GM18868 (cell line): ENCODE measurements at regions not wholly inside any gene's neighbourhood (a gene's known extent, or its start where the extent isn't known, plus 50 kb on each side); places are given as distances from the start of the nearest gene placed in this dataset.

Source experiments
- ATAC-seq: cut with Tn5 transposase; IDR thresholded peaks from one replicate; pipeline ENCODE4 v1.9.1; 2021; ENCODE audit warnings: mild to moderate bottlenecking, moderate library complexity; ENCODE audit not compliant: unreplicated experiment

DNA sequence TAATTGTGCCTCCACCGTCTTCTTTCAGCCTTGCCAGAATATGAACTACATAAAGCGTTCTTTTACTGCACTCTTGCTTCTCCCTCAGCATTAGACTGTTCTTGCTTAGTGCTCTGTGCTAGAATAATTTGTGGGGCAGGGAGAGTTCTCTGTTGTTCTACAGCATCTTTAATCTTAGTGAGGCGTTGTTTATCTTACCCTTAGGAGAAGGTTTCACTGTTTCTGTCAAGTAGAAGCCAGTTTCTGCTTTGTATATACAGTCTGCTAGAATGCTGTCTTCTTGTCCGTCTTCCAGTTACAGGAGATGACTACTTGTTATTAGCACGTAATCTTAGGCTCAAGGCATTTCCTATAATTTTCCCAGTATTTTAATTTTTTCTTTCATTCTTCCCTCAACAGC lies 458.0 kb downstream of the FLRT2 start:
- no peak for ATAC-seq

DNA sequence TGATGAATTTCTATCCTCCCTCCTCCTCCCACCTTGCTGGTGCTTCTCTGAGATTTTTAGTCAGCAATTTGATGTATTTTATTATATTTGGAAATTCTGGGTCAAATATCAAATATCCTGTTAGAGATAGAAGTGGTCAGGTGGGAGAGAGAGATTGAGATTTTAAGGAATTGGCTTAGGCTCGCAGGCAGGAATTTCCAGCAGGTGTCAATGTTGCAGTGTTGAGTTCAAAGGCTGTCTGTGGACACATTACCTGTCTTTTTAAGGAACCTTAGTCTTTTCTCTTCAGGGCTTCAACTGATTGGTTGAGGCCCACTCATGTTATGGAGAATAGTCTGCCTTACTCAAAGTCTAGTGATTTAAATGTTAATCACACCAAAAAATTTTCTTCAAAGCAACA lies 457.3 kb downstream of the FLRT2 start:
- ATAC-seq = no peak

DNA sequence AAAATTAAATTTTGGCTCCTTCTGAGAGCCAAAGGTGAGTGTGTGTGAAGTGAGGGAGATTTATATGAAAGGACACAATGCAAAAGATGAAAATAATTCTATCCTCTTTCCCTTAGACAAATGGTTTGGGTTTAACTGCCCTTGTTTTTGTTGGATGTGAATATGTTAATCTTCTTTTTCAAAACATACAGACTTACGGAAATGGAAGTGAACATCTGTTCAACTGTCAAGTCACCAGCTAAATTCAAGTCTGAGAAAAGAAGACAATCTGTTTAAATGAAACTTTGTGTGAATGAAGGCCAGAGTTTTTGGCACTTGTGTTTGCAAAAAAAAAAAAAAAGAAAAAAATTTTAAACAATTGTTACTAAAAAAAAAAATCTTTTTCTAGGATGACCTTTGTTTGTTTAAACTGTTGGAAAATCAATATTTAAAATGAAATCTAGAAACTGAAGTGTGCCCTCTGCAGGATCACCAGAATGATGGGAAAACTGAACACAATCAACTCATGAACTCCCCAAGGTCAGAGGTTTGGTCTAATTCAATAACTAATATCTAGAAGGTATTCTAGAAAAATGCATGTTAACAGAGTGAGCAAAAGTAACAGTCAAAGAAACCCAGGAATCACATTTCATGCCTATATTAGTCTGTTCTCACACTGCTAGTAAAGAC lies 448.8 kb downstream of the FLRT2 start:
- no peak for ATAC-seq

DNA sequence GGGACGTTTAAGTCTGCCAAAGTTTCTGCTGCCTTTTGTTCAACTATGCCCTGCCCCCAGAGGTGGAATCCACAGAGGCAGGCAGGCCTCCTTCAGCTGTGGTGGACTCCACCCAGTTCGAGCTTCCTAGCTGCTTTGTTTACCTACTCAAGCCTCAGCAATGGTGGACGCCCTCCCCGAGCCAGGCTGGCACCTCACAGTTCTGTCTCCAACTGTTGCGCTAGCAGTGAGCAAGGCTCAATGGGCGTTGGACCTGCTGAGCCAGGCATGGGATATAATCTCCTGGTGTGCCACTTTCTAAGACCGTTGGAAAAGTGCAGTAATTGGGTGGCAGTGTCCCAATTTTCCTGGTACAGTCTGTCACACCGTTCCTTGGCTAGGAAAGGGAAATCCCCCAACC lies 444.7 kb downstream of the FLRT2 start:
- no peak for ATAC-seq

DNA sequence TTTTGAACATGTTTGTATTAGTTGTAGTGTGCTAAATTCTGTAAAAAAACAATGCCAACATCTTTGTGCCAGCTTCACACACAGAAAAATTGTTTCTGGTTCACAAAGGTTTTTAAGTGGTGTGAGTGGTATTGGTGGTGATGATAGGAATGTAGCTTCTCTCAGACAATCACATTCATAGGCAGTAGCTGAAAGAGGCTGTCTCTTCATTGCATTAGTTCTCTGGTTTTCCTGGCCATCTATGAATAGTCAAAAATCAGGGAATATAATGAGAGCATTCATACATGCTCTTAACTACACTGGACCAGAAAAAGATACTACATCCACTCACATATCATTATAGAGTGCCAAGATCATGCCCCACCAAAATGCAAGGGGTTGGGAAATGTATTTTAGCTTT lies 433.5 kb downstream of the FLRT2 start:
- ATAC-seq = no peak

DNA sequence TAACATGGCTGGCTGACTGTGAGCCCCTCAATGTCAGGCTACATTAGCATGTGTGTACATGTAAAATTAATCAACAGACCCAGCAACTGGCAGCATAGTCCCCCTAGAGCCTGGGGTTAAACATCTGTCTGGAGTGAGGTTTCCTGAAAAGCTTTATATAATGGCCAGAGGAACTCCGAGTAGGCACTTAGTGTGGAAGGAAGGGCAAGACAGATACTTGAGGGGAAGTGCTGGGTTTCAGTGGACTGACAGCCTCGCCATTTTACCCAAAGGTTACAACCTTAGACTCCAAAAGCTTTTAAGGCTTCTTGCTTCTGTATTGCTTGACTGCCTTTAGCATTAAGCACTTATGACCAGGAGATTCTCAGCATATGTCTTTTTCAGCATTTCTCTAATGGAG lies 430.8 kb downstream of the FLRT2 start:
- ATAC-seq = no peak

DNA sequence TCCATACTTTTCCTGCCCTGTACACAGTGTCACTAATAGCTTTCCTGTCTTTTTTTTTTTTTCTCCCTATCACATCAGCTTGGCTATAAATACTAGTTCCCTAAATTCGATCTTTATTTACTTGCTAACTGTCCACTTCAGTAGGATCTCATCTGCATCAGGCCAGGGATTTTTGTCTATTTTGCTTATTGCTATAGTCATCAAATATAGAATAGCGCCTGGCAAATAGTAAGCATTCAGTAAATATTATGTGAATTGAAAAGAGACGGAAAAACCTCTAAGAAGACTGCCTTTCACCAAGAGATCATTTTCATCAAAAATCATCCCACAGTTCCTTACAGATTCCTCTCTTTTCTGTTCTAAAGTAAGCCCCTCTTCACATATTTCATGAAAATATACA lies 429.1 kb downstream of the FLRT2 start:
- ATAC-seq = no peak

DNA sequence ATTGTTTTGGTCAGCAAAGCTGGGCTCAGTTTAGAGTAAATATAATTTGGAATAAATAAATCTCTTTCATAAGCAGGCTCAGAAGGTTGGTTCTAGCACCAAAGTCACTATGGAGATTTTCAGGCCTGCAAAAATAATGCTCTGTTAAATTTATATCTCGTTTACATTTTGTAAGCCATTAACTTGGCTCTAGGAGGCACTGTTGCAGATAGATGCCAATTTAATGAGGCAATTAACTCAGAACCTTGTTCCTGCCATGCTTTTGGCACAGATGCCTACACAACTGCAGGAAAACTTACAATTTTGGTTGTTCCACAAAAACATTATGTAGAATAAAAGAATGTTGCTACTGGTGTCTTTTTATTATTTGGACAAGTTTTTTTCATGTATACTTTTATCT lies 428.1 kb downstream of the FLRT2 start:
- ATAC-seq = no peak

DNA sequence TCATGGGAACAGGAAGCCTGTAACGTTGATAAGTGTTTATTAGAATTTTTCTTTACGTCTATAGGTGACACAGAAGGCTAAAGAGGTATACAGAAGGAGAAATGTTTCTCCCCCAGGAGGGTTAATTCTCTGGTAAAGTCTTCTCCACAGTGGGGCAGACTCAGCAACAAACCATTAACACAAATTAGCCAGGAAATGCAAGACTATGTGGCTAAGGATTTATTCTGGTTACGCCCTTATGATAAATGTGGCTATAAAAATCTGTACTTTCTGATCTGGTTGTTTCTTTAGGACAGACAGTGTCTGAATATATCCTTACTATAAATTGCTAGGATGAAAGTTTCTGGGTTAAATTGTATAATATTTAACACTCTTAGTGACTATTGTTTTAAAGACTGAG lies 423.3 kb downstream of the FLRT2 start:
- ATAC-seq = no peak

DNA sequence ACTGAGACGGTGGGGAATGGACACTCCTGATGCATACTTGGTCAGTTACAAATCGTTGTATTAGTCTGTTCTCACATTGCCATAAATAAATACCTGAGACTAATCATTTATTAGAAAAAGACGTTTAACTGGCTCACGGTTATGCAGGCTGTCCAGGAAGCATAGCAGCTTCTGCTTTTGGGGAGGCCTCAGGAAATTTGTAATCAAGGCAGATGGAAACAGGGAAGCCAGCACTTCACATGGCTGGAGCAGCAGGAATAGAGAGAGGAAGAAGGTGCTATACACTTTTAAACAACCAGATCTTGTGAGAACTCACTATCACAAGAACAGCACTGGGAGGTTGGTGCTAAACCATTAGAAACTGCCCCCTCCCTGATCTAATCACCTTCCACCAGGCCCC lies 418.2 kb downstream of the FLRT2 start:
- ATAC-seq = no peak

DNA sequence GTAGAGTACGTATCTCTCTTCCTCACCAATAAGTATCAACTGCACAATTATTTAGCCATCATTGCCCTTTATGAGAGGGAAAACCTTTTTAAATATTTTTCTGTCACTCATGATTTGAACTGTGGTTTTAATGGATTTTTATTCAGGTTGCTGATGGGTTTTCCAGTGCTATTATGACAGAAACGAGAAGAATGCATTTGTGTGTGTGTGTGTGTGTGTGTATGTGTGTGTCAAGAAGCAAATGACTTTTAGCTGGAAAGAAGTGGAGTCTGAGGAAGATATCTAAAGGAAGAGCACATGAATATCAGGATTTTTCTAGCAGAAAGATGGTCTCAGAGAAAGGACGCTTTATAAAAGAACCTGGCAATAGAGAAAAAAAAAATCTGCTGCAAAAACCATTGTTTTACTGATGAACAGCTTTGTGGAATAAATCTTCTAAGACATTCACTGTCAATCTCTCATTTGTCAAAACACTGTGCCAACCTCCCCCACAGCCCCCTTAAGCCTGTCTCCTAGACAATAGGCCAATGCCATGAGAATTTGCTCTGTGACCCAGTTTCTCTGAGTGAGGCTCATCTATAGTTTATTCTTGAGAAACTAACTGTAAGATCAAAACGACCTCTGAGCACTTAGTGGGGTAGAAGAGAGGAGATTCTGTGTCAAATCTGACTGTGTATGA lies 417.7 kb downstream of the FLRT2 start:
- ATAC-seq = no peak

DNA sequence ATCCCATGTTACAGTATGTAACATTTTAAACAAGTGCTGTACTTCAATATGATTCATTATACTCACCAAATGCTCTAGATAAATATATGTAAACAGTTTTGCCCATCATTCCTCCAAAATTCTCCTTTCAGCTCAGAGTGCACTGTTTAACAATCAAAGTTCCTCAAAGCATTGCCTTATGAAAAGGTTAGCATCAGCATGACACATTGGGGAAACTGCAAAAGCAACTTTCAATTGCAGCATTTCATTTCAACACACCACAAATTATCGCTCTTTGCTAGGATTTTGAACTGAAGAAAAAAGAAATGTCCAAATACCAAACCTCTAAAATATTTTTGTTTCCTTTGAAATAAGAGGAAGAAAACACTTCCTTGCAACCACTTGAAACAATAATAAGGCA lies 413.2 kb downstream of the FLRT2 start:
- ATAC-seq = no peak

DNA sequence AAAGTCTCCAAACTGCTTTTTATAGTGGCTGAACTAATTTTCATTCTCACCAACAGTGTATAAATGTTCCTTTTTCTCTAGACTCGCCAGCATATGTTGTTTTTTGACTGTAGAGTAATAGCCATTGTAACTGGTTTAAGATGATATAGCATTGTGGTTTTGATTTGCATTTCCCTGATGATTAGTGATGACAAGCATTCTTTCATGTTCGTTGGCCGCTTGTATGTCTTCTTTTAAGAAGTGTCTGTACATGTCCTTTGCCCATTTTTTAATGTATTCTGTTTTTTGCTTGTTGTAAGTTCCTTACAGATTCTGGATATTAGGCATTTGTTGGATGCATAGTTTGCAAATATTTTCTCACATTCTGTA lies 404.9 kb downstream of the FLRT2 start:
- ATAC-seq = peak; percentile 40

DNA sequence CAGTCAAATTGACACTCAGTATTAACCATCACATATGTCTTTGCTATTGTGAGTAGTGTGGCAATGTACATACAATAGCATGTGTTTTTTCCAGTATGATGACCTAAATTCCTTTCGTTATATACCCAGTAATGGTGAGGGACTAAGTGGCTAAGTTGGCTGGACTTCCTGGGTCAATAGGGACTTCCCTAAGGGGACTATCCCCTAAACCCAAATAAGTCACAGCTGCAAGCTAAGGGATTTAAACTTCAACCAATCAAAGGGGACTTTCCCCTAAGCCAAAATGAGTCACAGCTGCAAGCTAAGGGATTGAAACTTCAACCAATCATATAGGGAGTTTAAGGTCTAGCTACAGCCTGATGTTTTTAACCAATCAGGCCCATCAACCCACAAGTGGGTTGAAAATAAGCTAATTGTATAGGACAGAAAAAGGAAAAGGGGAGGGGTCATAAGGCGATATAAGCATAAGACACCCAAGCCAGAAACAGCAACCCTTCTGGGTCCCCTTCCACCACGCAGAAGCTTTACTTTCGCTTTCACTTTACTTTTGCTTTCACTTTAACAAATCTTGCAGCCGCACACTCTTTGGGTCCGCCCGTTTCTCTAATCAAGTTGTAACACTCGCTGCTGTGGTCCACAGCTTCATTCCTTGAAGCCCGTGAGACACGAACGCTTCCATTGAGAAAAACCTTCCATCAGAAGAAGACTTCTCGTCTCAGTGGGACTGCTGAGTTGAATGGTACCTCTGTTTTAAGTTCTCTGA lies 404.4 kb downstream of the FLRT2 start:
- peak; percentile 88 for ATAC-seq

DNA sequence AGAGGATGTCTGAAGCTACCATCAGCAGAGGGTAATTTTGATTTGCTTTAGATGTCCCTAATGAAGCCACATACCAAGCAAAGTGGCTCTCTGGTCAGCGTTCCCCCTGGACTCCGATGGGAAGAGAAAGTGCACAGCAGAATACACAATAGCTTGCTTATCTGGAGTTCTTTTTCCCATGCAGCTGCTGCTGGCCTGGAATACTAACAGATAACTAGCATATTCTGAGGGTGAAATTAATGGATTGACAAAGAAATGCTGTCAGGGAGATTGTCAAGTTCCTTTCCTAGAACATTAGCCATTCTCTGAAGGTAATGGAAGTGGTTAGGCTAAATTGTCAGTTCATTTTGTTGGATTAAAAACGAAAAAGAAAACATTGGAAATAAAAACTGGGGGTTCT lies 391.3 kb downstream of the FLRT2 start:
- no peak for ATAC-seq

DNA sequence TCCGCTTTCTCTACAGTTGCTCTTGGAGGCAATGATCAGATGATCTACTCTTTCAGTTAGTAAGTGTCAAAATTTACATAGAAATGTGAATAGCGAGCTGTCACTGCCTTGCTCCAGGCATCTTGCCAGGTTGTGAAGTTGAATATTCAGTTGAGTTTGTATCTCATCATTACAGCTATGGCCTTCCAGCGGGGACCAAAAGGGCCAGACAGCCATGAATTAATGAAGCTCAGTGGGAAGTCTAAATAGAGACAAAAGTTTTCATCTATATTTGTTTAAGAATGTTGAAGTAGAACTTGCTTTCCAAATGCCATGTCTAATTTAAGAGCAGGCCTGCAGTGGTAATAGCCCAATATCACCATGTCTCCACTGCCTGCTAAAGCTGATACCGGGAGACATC lies 387.8 kb downstream of the FLRT2 start:
- ATAC-seq = no peak

DNA sequence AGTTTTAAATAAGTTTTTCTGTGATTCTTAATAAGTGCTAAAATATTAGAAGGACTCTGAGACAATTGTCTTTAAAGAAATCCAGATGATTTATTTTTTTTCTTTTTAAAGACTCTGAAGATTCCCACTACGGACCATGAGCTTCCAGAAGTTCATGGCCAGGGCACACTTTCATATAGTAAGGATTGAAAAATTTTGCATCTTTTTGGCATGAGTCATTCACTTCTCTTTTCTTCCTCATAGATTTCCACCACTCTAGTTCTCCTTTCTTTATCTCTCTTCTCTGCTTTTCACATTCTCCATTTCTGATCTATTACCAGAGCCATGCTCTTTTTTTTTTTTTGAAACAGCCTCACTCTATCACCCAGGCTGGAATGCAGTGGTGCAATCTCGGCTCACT lies 385.8 kb downstream of the FLRT2 start:
- ATAC-seq = no peak

DNA sequence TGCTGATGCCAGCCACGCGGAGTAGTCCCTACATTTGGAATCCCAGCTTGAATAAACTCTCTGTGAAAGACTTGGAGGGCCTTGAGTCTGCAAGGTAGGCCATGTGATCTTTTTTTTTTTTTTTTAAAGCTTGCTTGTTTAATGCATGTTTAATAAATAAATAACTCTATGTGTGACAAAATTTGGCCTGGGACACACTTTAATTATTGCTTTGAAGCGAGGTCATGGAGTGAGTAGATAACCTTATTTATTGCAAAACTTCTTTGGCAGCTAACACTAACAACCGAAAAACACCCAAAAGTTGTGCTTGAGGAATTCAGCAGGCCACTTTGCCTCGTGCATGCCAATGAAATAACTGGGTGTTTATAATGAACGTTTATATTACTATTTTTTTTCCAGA lies 382.2 kb downstream of the FLRT2 start:
- ATAC-seq = no peak

DNA sequence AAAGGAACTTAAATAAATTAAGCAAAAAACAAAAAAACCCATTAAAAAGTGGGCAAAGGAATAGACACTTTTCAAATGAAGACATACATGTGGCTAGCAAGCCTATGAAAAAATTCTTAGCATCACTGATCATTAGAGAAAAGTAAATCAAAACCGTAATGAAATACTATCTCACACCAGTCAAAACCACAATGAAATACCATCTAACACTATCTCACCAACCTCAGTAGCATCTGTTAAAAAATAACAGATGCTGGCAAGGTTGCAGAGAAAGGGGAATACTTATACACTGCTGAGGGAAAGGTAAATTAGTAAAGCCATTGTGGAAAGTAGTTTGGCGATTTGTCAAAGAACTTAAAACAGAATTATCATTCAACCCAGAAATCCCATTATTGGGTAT lies 381.1 kb downstream of the FLRT2 start:
- ATAC-seq = no peak

DNA sequence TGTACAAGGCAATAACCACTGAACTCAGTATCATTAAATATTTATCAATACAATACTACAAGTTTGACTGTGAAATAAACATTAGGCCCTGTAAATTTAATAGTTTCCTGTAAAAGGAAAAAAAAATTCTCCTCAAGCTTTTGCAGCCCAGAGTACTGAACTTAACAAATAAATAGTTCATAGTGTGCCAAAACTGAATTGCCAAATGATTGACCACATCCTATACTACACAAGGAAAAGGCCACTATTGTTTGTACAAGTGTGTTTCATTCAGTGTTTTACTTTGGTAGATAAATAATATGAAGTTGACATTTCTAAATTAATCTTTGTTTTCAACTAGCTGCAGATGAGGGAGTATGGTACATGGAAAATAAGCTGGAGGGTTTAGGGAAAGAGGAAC lies 379.6 kb downstream of the FLRT2 start:
- ATAC-seq = no peak

DNA sequence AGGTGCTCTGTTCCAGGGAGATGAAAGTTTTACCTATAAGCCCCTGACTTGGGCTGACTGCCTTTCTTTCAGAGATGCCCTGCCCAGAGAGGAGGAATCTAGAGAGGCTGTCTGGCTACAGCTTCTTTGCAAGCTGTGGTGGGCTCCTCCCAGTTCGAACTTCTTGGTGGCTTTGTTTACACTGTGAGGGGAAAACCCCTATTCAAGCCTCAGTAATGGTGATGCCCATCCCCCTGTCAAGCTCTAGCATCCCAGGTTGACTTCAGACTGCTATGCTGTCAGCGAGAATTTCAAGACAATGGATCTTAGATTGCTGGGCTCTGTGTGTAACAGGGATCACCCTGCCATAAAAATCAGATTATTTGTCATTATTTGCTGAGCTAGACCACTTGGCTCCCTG lies 377.6 kb downstream of the FLRT2 start:
- ATAC-seq = no peak

DNA sequence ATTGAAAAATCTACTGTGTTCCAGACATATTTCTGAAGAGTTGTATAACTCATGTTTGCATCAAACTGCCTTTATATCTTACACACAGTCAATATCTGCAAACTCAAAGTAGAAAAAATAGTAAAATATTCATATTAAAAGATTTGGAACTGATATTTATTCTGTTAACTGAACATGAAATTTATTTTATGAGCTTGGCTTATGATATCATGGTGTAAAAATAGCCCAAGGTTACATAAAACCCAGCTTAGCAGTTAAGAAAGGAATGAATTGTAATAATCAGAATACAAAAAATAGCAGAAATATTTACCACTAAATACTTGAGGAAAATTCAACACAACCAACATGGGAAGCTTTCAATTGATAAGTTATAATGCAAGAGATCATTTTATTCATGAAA lies 367.9 kb downstream of the FLRT2 start:
- no peak for ATAC-seq
